ENCODE measurements at regions not wholly inside any gene's neighbourhood (a gene's known extent, or its start where the extent isn't known, plus 50 kb on each side); places are given as distances from the start of the nearest gene placed in this dataset.

- TF ChIP-seq ZNF423 (tag by site-specific recombination; IDR thresholded peaks at IDR 0.05) (no peak), BCL11B (tag by site-specific recombination; IDR thresholded peaks at IDR 0.05; ENCODE audit: low read depth) (no peak)
- ChIA-PET CTCF (interaction anchor here (0.5 to 9.5 kb wide), 21 partner anchors 8 to 1128 kb away, joined by 3 to 75 read pairs (median 4); no protein-coding TSS in a partner anchor), POLR2A (no interaction called here)
- Histone ChIP-seq H3K9me3 (ENCODE audit: control insufficient read depth, insufficient read depth, low read depth, low read length) (no peaks in the 10 kb centered on the region), H3K4me3 (ENCODE audit: low read depth, low read length) (no peak overlapping the region), H3K36me3 (ENCODE audit: control insufficient read depth in 2 of 2, insufficient read depth in 1 of 2, low read length in 2 of 2) (no peaks in the 10 kb centered on the region), H3K4me1 (ENCODE audit: control insufficient read depth, insufficient read depth, low read length) (no peaks in the 10 kb centered on the region), H3K27ac (ENCODE audit: extremely low read depth, low read depth, low read length) (no peak overlapping the region)
Observed at GRCh38 chr12:107405436-107405835, 280.2 kb upstream of the PWP1 start.

DNA sequence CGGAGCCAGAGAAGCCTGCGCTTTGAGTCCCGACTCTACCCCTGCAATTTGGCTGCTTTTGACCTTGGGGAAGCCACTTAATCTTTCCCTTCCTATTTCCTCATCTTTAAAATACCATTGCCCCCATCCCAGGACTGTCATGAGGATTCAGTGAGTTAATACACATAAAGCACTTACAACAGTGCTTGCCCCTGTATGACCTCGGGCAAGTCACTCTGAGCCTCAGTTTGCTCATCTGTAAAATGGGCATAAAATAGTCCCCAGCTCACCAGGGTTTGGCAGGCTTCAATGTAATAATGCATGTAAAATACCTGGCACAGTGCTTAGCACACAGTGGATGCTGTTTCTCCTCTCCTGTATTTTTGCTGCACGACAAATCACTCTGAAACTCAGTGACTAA, 278.7 kb upstream of the PWP1 start:
- Histone ChIP-seq H3K9me3 (ENCODE audit: control insufficient read depth, insufficient read depth, low read depth, low read length) (no peaks in the 10 kb centered on the region), H3K4me3 (ENCODE audit: low read depth, low read length) (no peak overlapping the region), H3K36me3 (ENCODE audit: control insufficient read depth in 2 of 2, insufficient read depth in 1 of 2, low read length in 2 of 2) (no peaks in the 10 kb centered on the region), H3K27ac (ENCODE audit: extremely low read depth, low read depth, low read length) (no peak overlapping the region), H3K4me1 (ENCODE audit: control insufficient read depth, insufficient read depth, low read length) (peaks cover 3% of the 10 kb centered on the region; the same call in 1 of the 2 replicates)
- no peak for TF ChIP-seq ZNF350 (tag by site-specific recombination; IDR thresholded peaks at IDR 0.05)
- no peak for TF ChIP-seq ZNF266 (tag by site-specific recombination; IDR thresholded peaks at IDR 0.05; ENCODE audit: low read depth)
- TF ChIP-seq, protein P1, sequence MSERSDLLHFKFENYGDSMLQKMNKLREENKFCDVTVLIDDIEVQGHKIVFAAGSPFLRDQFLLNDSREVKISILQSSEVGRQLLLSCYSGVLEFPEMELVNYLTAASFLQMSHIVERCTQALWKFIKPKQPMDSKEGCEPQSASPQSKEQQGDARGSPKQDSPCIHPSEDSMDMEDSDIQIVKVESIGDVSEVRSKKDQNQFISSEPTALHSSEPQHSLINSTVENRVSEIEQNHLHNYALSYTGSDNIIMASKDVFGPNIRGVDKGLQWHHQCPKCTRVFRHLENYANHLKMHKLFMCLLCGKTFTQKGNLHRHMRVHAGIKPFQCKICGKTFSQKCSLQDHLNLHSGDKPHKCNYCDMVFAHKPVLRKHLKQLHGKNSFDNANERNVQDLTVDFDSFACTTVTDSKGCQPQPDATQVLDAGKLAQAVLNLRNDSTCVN (tag by site-specific recombination; optimal IDR thresholded peaks at IDR 0.05) = no peak
- TF ChIP-seq GFI1B (tag by site-specific recombination; IDR thresholded peaks at IDR 0.05) = no peak
- TF ChIP-seq SETDB1 (IDR thresholded peaks at IDR 0.05; ENCODE audit: insufficient read length, low read length) = no peak
- TF ChIP-seq, protein P2, sequence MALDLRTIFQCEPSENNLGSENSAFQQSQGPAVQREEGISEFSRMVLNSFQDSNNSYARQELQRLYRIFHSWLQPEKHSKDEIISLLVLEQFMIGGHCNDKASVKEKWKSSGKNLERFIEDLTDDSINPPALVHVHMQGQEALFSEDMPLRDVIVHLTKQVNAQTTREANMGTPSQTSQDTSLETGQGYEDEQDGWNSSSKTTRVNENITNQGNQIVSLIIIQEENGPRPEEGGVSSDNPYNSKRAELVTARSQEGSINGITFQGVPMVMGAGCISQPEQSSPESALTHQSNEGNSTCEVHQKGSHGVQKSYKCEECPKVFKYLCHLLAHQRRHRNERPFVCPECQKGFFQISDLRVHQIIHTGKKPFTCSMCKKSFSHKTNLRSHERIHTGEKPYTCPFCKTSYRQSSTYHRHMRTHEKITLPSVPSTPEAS (tag by site-specific recombination; IDR thresholded peaks at IDR 0.05) = no peak
- no peak for TF ChIP-seq ZNF112 (tag by site-specific recombination; IDR thresholded peaks at IDR 0.05)
- no peak for TF ChIP-seq IKZF3 (tag by site-specific recombination; IDR thresholded peaks at IDR 0.05)
- TF ChIP-seq KLF8 (tag by site-specific recombination; IDR thresholded peaks at IDR 0.05) = no peak
- no peak for TF ChIP-seq ZNF660 (tag by site-specific recombination; IDR thresholded peaks at IDR 0.05)
- no peak for TF ChIP-seq ZNF423 (tag by site-specific recombination; IDR thresholded peaks at IDR 0.05)
- no peak for TF ChIP-seq ZNF157 (tag by site-specific recombination; IDR thresholded peaks at IDR 0.05)
- no peak for TF ChIP-seq ZNF366 (tag by site-specific recombination; conservative IDR thresholded peaks at IDR 0.05)
- TF ChIP-seq ZNF2 (tag by site-specific recombination; IDR thresholded peaks at IDR 0.05) = no peak
- CTCF ChIA-PET = interaction anchor here (0.6 to 9.5 kb wide), 6 partner anchors 15 to 480 kb away, joined by 3 to 75 read pairs (median 4); no protein-coding TSS in a partner anchor
- POLR2A ChIA-PET = no interaction called here

- Histone ChIP-seq H3K9me3 (ENCODE audit: control insufficient read depth, insufficient read depth, low read depth, low read length) (no peaks in the 10 kb centered on the region), H3K36me3 (ENCODE audit: control insufficient read depth in 2 of 2, insufficient read depth in 1 of 2, low read length in 2 of 2) (no peaks in the 10 kb centered on the region), H3K4me1 (ENCODE audit: control insufficient read depth, insufficient read depth, low read length) (peaks cover 6% of the 10 kb centered on the region; the same call in 1 of the 2 replicates), H3K27ac (ENCODE audit: extremely low read depth, low read depth, low read length) (no peak overlapping the region), H3K4me3 (ENCODE audit: low read depth, low read length) (no peak overlapping the region)
- CTCF ChIA-PET = interaction anchor here (0.7 to 1.0 kb wide), 4 partner anchors 33 to 280 kb away, joined by 3 to 4 read pairs (median 3); no protein-coding TSS in a partner anchor
- POLR2A ChIA-PET = no interaction called here
- TF ChIP-seq ZNF600 (tag by site-specific recombination; IDR thresholded peaks at IDR 0.05) = peak; percentile 81
- no peak for TF ChIP-seq ZNF362 (tag by site-specific recombination; IDR thresholded peaks at IDR 0.05)
- TF ChIP-seq ZNF350 (tag by site-specific recombination; IDR thresholded peaks at IDR 0.05) = no peak
- TF ChIP-seq, protein P3, sequence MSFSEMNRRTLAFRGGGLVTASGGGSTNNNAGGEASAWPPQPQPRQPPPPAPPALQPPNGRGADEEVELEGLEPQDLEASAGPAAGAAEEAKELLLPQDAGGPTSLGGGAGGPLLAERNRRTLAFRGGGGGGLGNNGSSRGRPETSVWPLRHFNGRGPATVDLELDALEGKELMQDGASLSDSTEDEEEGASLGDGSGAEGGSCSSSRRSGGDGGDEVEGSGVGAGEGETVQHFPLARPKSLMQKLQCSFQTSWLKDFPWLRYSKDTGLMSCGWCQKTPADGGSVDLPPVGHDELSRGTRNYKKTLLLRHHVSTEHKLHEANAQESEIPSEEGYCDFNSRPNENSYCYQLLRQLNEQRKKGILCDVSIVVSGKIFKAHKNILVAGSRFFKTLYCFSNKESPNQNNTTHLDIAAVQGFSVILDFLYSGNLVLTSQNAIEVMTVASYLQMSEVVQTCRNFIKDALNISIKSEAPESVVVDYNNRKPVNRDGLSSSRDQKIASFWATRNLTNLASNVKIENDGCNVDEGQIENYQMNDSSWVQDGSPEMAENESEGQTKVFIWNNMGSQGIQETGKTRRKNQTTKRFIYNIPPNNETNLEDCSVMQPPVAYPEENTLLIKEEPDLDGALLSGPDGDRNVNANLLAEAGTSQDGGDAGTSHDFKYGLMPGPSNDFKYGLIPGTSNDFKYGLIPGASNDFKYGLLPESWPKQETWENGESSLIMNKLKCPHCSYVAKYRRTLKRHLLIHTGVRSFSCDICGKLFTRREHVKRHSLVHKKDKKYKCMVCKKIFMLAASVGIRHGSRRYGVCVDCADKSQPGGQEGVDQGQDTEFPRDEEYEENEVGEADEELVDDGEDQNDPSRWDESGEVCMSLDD (tag by site-specific recombination; IDR thresholded peaks at IDR 0.05) = no peak
- no peak for TF ChIP-seq ZNF596 (tag by site-specific recombination; IDR thresholded peaks at IDR 0.05)
- no peak for TF ChIP-seq ZNF585B (tag by site-specific recombination; IDR thresholded peaks at IDR 0.05)
- TF ChIP-seq ZNF133 (tag by site-specific recombination; IDR thresholded peaks at IDR 0.05) = no peak
- TF ChIP-seq ZNF280C (tag by site-specific recombination; IDR thresholded peaks at IDR 0.05) = no peak
- TF ChIP-seq ZSCAN16 (tag by site-specific recombination; IDR thresholded peaks at IDR 0.05) = no peak
Observed at GRCh38 chr12:107411792-107412535, 273.6 kb upstream of the PWP1 start.
